GM12874 (cell line): ENCODE measurements at regions not wholly inside any gene's neighbourhood (a gene's known extent, or its start where the extent isn't known, plus 50 kb on each side); places are given as distances from the start of the nearest gene placed in this dataset.

Experiments used
- CTCF ChIP-seq: IDR thresholded peaks from 2 replicates; pipeline ENCODE4 v1.5.1; 2011; ENCODE audit warnings: low read depth, mild to moderate bottlenecking, control low read depth, low read length, moderate library complexity; ENCODE audit not compliant: insufficient read depth

GRCh38 chr6:154945271-154945890, 49.7 kb upstream of the TIAM2 start:
- TF ChIP-seq CTCF = no peak
